ENCODE measurements at regions not wholly inside any gene's neighbourhood (a gene's known extent, or its start where the extent isn't known, plus 50 kb on each side); places are given as distances from the start of the nearest gene placed in this dataset.
"Not testable (repeated sequence)": the region's sequence is repeated elsewhere in the genome, so short reads cannot be mapped to it uniquely, and the experiment has no call there.

GRCh38 chr22:33160525-33160924 lies 102.3 kb upstream of the SYN3 start:
- DNase-seq (no peak), ATAC-seq (no peak)
- Histone ChIP-seq H3K36me3 (no peaks in the 10 kb centered on the region), H3K9me3 (peaks cover 0 to 4% (median 0%) of the 10 kb centered on the region in 11 donors), H3K27me3 (peaks cover 0 to 5% (median 0%) of the 10 kb centered on the region in 7 donors), H3K4me3 (no peak overlapping the region), H3K27ac (no peak overlapping the region), H3K4me1 (no peaks in the 10 kb centered on the region)
- 88 to 93% methylated on average over 1 of the region's 1 CpG for WGBS, 2 donors
- intact Hi-C loops (cut with DNase I): no loop called here
- TF ChIP-seq CTCF (IDR thresholded peaks at IDR 0.05): no peak

DNA sequence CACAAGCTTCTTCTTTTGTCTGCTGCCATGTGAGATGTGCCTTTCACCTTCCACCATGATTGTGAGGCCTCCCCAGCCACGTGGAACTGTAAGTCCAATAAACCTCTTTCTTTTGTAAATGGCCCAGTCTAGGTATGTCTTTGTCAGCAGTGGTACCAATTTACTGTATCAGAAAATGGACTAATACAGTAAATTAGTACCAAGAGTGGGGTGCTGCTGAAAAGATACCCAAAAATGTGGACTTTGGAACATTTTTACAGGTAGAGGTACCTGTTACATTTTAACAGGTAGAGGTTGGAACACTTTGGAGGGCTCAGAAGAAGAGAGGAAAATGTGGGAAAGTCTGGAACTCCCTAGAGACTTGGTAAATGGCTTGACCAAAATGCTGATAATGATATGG lies 96.8 kb upstream of the SYN3 start:
- DNase-seq; ATAC-seq; H3K36me3 ChIP-seq; H3K27ac ChIP-seq; intact Hi-C loops (cut with DNase I); H3K27me3 ChIP-seq; H3K4me3 ChIP-seq; H3K4me1 ChIP-seq: not testable (repeated sequence)
- WGBS, 2 donors: 41 to 60% methylated on average over 1 of the region's 1 CpG
- peaks cover 0 to 19% (median 11%) of the 10 kb centered on the region in 11 donors for H3K9me3 ChIP-seq

DNA sequence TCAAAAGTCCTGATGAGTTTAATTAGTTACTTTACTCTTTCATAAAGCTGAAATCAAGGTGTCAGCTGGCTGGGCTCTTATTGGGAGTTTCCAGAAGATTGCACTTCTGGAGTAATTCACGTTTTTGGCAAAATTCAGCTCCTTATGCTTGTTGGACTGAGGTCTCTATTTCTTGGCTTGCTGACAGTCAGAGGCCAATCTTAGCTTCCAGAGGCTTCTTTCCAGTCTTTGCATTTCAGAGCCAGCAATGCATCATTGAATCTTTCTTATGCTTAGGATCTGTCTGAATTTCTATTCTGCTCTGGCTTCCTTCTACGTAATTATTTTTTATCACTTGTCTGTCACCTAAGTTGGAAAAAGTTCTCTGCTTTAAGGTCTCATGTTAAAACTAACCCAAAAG lies 91.4 kb upstream of the SYN3 start:
- H3K36me3 ChIP-seq: no peaks in the 10 kb centered on the region
- no peak overlapping the region for H3K27ac ChIP-seq
- intact Hi-C loops (cut with DNase I): no loop called here
- DNase-seq (no peak), ATAC-seq (no peak)
- no peak overlapping the region for H3K4me3 ChIP-seq
- no peak for TF ChIP-seq CTCF (IDR thresholded peaks at IDR 0.05)
- WGBS, 2 donors: 36 to 61% methylated on average over 2 of the region's 2 CpGs
- H3K4me1 ChIP-seq: no peaks in the 10 kb centered on the region
- peaks cover 0 to 6% (median 0%) of the 10 kb centered on the region in 11 donors for H3K9me3 ChIP-seq
- no peaks in the 10 kb centered on the region for H3K27me3 ChIP-seq

DNA sequence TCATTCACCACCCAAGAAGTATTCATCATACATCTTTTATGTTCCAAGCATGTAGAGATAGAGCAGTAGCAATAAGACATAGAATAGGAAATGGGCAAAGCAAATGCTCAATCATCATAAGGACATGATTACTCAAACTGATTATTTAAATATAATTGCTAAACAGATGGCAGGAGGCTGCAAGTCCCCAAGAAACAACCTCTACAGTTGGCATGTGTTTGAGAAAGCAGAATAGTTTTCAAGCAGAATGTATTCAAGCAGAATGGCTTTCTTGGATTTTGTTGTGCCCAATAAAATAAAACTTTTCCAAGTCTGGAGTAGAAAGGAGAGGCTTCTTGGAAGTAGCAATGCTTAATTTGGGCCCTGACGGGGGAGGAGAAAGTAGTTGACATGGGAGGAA lies 86.5 kb upstream of the SYN3 start:
- Histone ChIP-seq H3K27ac (no peak overlapping the region), H3K27me3 (no peaks in the 10 kb centered on the region), H3K9me3 (no peaks in the 10 kb centered on the region), H3K36me3 (no peaks in the 10 kb centered on the region), H3K4me3 (no peak overlapping the region), H3K4me1 (no peaks in the 10 kb centered on the region)
- 76 to 82% methylated on average over 1 of the region's 1 CpG for WGBS, 2 donors
- intact Hi-C loops (cut with DNase I): no loop called here
- no peak for TF ChIP-seq CTCF (IDR thresholded peaks at IDR 0.05)
- DNase-seq (no peak), ATAC-seq (no peak)

DNA sequence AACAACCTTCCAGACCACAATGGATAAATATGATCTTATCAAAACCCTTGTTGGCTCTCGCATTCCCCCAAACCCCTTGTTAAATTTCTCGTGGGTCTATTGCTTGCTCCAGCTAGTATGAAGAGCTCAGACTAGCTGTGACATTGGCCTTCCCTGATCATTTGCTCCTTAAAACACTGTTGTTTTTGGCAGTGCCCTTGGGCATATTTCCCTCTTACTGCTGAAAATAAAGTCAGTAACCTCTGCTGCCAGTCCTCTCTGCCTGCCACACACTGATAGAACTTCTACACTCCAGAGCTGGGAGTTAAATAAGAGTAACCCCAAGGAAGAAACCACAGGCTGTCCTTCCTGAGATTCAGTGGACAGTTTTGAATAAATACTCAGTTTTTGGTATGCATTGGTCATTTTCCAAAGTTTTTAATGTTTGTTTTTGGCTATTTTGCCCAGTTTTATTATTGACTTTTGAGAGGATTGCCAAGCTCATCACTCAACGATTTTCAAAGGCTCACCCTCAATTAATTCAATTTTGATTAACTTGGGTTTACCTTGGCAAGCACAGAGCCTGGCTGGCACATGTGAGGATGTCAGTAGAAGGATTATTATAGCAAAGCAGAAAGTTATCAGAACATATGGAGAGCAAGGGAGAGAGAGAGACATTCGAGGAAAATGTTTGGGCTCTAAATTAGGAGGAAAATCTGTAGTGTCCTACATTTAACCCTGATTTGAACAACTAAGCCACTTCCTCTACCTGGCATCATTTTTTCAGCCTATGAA lies 84.3 kb upstream of the SYN3 start:
- intact Hi-C loops (cut with DNase I): no loop called here
- Histone ChIP-seq H3K4me3 (no peak overlapping the region), H3K4me1 (no peaks in the 10 kb centered on the region), H3K27me3 (no peaks in the 10 kb centered on the region), H3K27ac (no peak overlapping the region), H3K9me3 (peaks cover 0 to 12% (median 0%) of the 10 kb centered on the region in 11 donors), H3K36me3 (no peaks in the 10 kb centered on the region)
- WGBS, 2 donors: 53 to 55% methylated on average over 4 of the region's 4 CpGs
- ATAC-seq (no peak), DNase-seq (no peak)
- no peak for TF ChIP-seq CTCF (IDR thresholded peaks at IDR 0.05)
